ENCODE measurements at regions not wholly inside any gene's neighbourhood (a gene's known extent, or its start where the extent isn't known, plus 50 kb on each side); places are given as distances from the start of the nearest gene placed in this dataset.

DNA sequence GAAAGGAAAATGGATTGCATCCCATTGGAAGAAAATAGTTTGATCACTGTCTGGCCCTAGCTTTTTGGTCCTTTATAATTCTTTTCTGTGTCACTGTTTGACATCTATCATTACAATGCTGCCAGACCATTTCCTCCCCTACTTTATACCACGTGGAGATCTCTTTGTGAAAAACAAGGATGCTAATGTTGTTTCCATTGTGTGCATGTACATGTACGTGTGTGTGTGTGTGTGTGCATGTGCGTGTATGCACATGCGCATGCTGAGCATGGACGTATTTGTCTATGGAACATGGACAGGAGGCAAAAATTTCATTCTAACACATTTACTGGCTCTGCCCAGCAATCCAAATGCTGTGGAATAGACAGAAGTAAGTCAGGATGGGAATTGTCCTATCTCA, 153.1 kb upstream of the PLXNA2 start:
- TF ChIP-seq POLR2AphosphoS5 (IDR thresholded peaks at IDR 0.05) (no peak), POLR2A (IDR thresholded peaks at IDR 0.05) (no peak), EP300 (IDR thresholded peaks at IDR 0.05) (no peak)
- TF ChIP-seq, protein P1, sequence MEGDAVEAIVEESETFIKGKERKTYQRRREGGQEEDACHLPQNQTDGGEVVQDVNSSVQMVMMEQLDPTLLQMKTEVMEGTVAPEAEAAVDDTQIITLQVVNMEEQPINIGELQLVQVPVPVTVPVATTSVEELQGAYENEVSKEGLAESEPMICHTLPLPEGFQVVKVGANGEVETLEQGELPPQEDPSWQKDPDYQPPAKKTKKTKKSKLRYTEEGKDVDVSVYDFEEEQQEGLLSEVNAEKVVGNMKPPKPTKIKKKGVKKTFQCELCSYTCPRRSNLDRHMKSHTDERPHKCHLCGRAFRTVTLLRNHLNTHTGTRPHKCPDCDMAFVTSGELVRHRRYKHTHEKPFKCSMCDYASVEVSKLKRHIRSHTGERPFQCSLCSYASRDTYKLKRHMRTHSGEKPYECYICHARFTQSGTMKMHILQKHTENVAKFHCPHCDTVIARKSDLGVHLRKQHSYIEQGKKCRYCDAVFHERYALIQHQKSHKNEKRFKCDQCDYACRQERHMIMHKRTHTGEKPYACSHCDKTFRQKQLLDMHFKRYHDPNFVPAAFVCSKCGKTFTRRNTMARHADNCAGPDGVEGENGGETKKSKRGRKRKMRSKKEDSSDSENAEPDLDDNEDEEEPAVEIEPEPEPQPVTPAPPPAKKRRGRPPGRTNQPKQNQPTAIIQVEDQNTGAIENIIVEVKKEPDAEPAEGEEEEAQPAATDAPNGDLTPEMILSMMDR (IDR thresholded peaks at IDR 0.05), result no peak
- Histone ChIP-seq H3K27ac (no peak overlapping the region), H3K36me3 (no peaks in the 10 kb centered on the region), H3K4me1 (no peaks in the 10 kb centered on the region), H3K9me3 (no peaks in the 10 kb centered on the region), H3K4me3 (no peak overlapping the region), H3K27me3 (no peaks in the 10 kb centered on the region)
- DNase-seq (ENCODE audit: low spot score in 2 of 2), result no peak
- WGBS, result 69% methylated on average over 5 of the region's 5 CpGs

DNA sequence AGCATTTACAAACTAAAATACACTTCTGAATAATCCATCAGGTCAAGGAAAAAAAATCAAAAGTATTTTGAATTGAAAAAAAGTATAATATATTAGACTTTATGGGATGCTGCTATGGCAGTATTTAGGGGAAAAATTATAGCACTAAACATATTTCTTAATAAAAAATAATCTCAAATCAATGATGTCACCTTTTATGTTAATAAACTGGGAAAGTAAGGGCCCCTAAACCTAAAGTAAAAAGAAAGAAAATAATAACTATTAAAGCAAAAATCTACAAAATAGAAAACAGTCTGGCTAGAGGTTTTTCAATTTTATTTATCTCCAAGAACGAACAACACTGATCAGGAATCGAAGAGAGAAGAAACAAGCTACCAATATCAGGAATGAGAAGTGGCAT, 160.8 kb upstream of the PLXNA2 start:
- Histone ChIP-seq H3K27ac (no peak overlapping the region), H3K36me3 (no peaks in the 10 kb centered on the region), H3K4me3 (no peak overlapping the region), H3K4me1 (no peaks in the 10 kb centered on the region), H3K27me3 (no peaks in the 10 kb centered on the region), H3K9me3 (no peaks in the 10 kb centered on the region)
- 89% methylated on average over 2 of the region's 2 CpGs for WGBS
- no peak for DNase-seq (ENCODE audit: low spot score in 2 of 2)
- no peak for TF ChIP-seq POLR2A (IDR thresholded peaks at IDR 0.05)
- no peak for TF ChIP-seq EP300 (IDR thresholded peaks at IDR 0.05)
- no peak for TF ChIP-seq POLR2AphosphoS5 (IDR thresholded peaks at IDR 0.05)
- TF ChIP-seq, protein P1 (IDR thresholded peaks at IDR 0.05), result no peak

DNA sequence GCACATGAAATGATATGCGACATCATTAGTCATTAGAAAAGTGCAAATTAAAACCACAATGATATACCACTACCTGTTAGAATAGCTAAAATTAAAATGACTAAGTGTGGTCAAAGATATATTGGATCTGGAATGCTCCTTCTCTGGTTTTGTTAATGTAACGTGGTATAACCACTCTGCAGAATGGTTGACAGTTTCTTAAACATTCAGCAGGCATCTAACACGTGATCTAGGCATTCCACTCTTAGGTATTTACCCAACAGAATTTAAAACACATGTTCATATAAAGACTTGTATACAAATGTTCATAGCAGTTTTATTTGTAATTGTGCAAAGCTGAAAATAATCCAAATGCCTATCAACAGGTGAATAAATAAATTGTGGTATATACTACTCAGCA, 165.0 kb upstream of the PLXNA2 start:
- DNase-seq (ENCODE audit: low spot score in 2 of 2), result no peak
- TF ChIP-seq, protein P1 (IDR thresholded peaks at IDR 0.05), result no peak
- no peak for TF ChIP-seq POLR2A (IDR thresholded peaks at IDR 0.05)
- TF ChIP-seq POLR2AphosphoS5 (IDR thresholded peaks at IDR 0.05), result no peak
- no peak for TF ChIP-seq EP300 (IDR thresholded peaks at IDR 0.05)
- H3K27ac ChIP-seq, result no peak overlapping the region
- no peaks in the 10 kb centered on the region for H3K36me3 ChIP-seq
- H3K4me3 ChIP-seq, result no peak overlapping the region
- H3K9me3 ChIP-seq, result no peaks in the 10 kb centered on the region
- WGBS, result 63% methylated on average over 3 of the region's 3 CpGs
- H3K4me1 ChIP-seq, result no peaks in the 10 kb centered on the region
- no peaks in the 10 kb centered on the region for H3K27me3 ChIP-seq

DNA sequence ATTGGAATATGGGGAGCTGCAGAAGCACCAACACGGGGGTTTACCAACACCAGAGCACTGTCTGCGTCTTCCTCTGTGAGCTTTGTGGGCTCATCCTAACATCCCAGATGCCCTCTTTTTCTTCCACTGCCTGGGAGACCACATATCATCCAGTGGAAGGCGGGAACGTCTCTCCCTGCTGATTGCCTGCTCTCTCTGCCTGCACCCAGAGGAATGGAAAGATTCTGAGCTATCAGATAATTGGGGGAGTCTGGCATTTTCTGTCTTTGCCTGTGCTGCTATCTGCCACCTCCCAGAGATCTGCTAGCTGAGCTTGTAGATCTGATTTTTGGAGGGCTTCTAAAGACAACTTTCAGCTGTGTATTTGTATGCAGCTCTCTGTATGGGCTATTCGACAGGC, 166.2 kb upstream of the PLXNA2 start:
- H3K9me3 ChIP-seq, result no peaks in the 10 kb centered on the region
- H3K36me3 ChIP-seq, result no peaks in the 10 kb centered on the region
- H3K27me3 ChIP-seq, result no peaks in the 10 kb centered on the region
- H3K4me1 ChIP-seq, result no peaks in the 10 kb centered on the region
- H3K4me3 ChIP-seq, result no peak overlapping the region
- TF ChIP-seq EP300 (IDR thresholded peaks at IDR 0.05), result no peak
- TF ChIP-seq POLR2A (IDR thresholded peaks at IDR 0.05), result no peak
- TF ChIP-seq, protein P1 (IDR thresholded peaks at IDR 0.05), result no peak
- TF ChIP-seq POLR2AphosphoS5 (IDR thresholded peaks at IDR 0.05), result no peak
- no peak overlapping the region for H3K27ac ChIP-seq
- DNase-seq (ENCODE audit: low spot score in 2 of 2), result no peak
- WGBS, result 87% methylated on average over 5 of the region's 5 CpGs

DNA sequence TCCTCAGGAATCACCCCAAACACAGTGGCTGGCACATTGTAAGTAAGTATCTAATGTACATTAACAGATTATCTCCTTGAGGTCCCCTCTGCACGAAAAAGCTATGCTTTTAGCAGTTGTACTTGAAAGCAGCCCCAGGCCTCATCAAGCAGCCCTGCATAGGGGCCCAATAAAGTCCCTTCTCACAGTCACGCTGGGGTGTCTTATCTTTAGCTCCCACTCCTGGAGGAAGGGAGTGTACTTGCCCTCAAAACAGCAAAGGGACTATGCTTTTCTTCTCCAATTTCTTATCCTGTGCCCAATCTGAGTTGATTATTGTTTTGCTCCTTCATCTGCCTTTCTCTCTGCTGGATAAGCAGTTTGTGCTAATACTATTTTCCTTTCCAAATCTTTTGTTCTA, 168.8 kb upstream of the PLXNA2 start:
- no peak for TF ChIP-seq POLR2A (IDR thresholded peaks at IDR 0.05)
- TF ChIP-seq, protein P1 (IDR thresholded peaks at IDR 0.05), result no peak
- no peak for TF ChIP-seq POLR2AphosphoS5 (IDR thresholded peaks at IDR 0.05)
- no peak for TF ChIP-seq EP300 (IDR thresholded peaks at IDR 0.05)
- Histone ChIP-seq H3K27me3 (no peaks in the 10 kb centered on the region), H3K4me1 (no peaks in the 10 kb centered on the region), H3K9me3 (no peaks in the 10 kb centered on the region), H3K4me3 (no peak overlapping the region), H3K27ac (no peak overlapping the region), H3K36me3 (no peaks in the 10 kb centered on the region)
- no peak for DNase-seq (ENCODE audit: low spot score in 2 of 2)
- 51% methylated on average over 2 of the region's 2 CpGs for WGBS
